ENCODE measurements at regions not wholly inside any gene's neighbourhood (a gene's known extent, or its start where the extent isn't known, plus 50 kb on each side); places are given as distances from the start of the nearest gene placed in this dataset.

- CTCF ChIA-PET = no interaction called here
- no peak for TF ChIP-seq LEF1 (IDR thresholded peaks at IDR 0.05; ENCODE audit: borderline replicate concordance)
- TF ChIP-seq CTBP1 (IDR thresholded peaks at IDR 0.05; ENCODE audit: borderline replicate concordance) = no peak
- no peak for TF ChIP-seq L3MBTL2 (conservative IDR thresholded peaks at IDR 0.05)
- TF ChIP-seq TARDBP (IDR thresholded peaks at IDR 0.05) = no peak
- TF ChIP-seq FOXM1 (IDR thresholded peaks at IDR 0.05; ENCODE audit: borderline replicate concordance) = no peak
- no peak for TF ChIP-seq SUZ12 (IDR thresholded peaks at IDR 0.05)
- TF ChIP-seq ZNF384 (IDR thresholded peaks at IDR 0.05) = no peak
- no peak for TF ChIP-seq FOXA1 (IDR thresholded peaks at IDR 0.05)
- DNase-seq (ENCODE audit: extremely low spot score) = no peak
- POLR2A ChIA-PET = no interaction called here
Measured at GRCh38 chr7:96380111-96380512, 58.2 kb upstream of the SLC25A13 start.

DNA sequence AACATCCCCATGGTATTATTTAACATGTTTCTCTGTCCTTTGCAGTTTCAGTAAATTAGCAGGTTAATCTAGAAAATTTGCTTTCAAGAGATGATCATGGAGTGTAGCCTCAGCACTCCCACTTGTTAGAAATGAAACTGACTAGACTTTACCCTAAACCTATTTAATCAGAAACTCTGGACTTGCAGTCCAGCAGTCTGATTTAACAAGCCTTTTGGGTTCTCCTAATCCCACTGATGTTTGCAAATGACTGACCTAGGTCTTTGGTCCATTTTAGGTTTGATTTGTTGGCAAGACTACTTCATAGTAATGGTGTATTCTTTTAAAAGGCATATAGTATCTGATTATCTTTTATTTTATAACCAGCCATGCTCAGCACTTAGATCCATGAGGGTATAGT is 55.5 kb upstream of the SLC25A13 start:
- DNase-seq (ENCODE audit: extremely low spot score) = no peak
- CTCF ChIA-PET = no interaction called here
- TF ChIP-seq BHLHE40 (IDR thresholded peaks at IDR 0.05; ENCODE audit: borderline replicate concordance) (no peak), FOXM1 (IDR thresholded peaks at IDR 0.05; ENCODE audit: borderline replicate concordance) (no peak), ARNT (IDR thresholded peaks at IDR 0.05) (no peak), CTBP1 (IDR thresholded peaks at IDR 0.05; ENCODE audit: borderline replicate concordance) (no peak), HDGF (IDR thresholded peaks at IDR 0.05; ENCODE audit: borderline replicate concordance) (no peak), TARDBP (IDR thresholded peaks at IDR 0.05) (no peak), L3MBTL2 (conservative IDR thresholded peaks at IDR 0.05) (no peak), FOXA1 (IDR thresholded peaks at IDR 0.05) (no peak), SUZ12 (IDR thresholded peaks at IDR 0.05) (no peak)
- TF ChIP-seq, protein P1, sequence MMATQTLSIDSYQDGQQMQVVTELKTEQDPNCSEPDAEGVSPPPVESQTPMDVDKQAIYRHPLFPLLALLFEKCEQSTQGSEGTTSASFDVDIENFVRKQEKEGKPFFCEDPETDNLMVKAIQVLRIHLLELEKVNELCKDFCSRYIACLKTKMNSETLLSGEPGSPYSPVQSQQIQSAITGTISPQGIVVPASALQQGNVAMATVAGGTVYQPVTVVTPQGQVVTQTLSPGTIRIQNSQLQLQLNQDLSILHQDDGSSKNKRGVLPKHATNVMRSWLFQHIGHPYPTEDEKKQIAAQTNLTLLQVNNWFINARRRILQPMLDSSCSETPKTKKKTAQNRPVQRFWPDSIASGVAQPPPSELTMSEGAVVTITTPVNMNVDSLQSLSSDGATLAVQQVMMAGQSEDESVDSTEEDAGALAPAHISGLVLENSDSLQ (IDR thresholded peaks at IDR 0.05) = no peak
- POLR2A ChIA-PET = no interaction called here

Measured in HEK293T (cell line).